ENCODE measurements at regions not wholly inside any gene's neighbourhood (a gene's known extent, or its start where the extent isn't known, plus 50 kb on each side); places are given as distances from the start of the nearest gene placed in this dataset.

GRCh38 chr20:40900666-40901215, 127.9 kb upstream of the TOP1 start:
- no peak overlapping the region for H3K4me3 ChIP-seq (replicated peaks in 1 of 2; ENCODE audit: low read depth in 1 of 2, low read length in 2 of 2)
- RAD21 ChIA-PET (ENCODE audit: low non-redundant PET in 1 of 2, low total read pairs in 2 of 2, uncharacterized antibody in 2 of 2, unreplicated experiment in 2 of 2): no interaction called here
- no TSS peak for BruUV-seq (replicated peaks)

More at GRCh38 chr20:40900666-40901215, 127.9 kb upstream of the TOP1 start:
- Histone ChIP-seq H3K9me2 (ENCODE audit: insufficient read depth) (no peaks in the 10 kb centered on the region), H3K36me3 (ENCODE audit: control insufficient read depth in 1 of 2, insufficient read depth in 2 of 2, low read length in 2 of 2) (no peaks in the 10 kb centered on the region), H3K9me3 (ENCODE audit: control insufficient read depth in 1 of 2, insufficient read depth in 1 of 2, low read depth in 1 of 2, low read length in 2 of 2) (no peaks in the 10 kb centered on the region), H2AFZ (ENCODE audit: low read depth, low read length, poor library complexity, severe bottlenecking) (no peak overlapping the region), H3K4me2 (ENCODE audit: low read length) (no peak overlapping the region), H3K4me1 (ENCODE audit: control insufficient read depth in 1 of 2, insufficient read depth in 2 of 2, low read length in 2 of 2) (no peaks in the 10 kb centered on the region), H3K27ac (ENCODE audit: low read depth, low read length) (no peak overlapping the region), H3K79me2 (ENCODE audit: insufficient read depth, low read length) (no peaks in the 10 kb centered on the region), H3K9ac (ENCODE audit: low read length) (no peak overlapping the region), H3K27me3 (ENCODE audit: insufficient read depth, low read length) (no peaks in the 10 kb centered on the region), H4K20me1 (ENCODE audit: insufficient read depth) (no peaks in the 10 kb centered on the region)
- DNase-seq (ENCODE audit: low read depth, low spot score): no peak
- intact Hi-C loops (cut with micrococcal nuclease): no loop called here
- ATAC-seq: no peak
- TF ChIP-seq EZH2phosphoT487 (IDR thresholded peaks at IDR 0.05; ENCODE audit: borderline replicate concordance) (no peak), ZFX (IDR thresholded peaks at IDR 0.05) (no peak), CTCF (IDR thresholded peaks at IDR 0.05 in 2 of 3, conservative IDR thresholded peaks at IDR 0.05 in 1 of 3; ENCODE audit: borderline replicate concordance in 1 of 3, insufficient read depth in 1 of 3, low read depth in 2 of 3, low read length in 2 of 3) (no peak), POLR2AphosphoS5 (IDR thresholded peaks at IDR 0.05; ENCODE audit: low read depth, low read length) (no peak), CBX3 (IDR thresholded peaks at IDR 0.05; ENCODE audit: low read depth) (no peak), CEBPB (IDR thresholded peaks at IDR 0.05; ENCODE audit: low read depth) (no peak), SRF (IDR thresholded peaks at IDR 0.05; ENCODE audit: low read depth) (no peak), ZNF274 (IDR thresholded peaks at IDR 0.05; ENCODE audit: low read depth, low read length) (no peak), TCF7L2 (IDR thresholded peaks at IDR 0.05; ENCODE audit: borderline replicate concordance, extremely low read depth, insufficient read depth, insufficient read length) (no peak), RAD21 (IDR thresholded peaks at IDR 0.05; ENCODE audit: low read depth) (no peak), JUND (IDR thresholded peaks at IDR 0.05) (no peak)
- TF ChIP-seq, protein P1, sequence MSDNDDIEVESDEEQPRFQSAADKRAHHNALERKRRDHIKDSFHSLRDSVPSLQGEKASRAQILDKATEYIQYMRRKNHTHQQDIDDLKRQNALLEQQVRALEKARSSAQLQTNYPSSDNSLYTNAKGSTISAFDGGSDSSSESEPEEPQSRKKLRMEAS (IDR thresholded peaks at IDR 0.05): no peak
- TF ChIP-seq, protein P2, sequence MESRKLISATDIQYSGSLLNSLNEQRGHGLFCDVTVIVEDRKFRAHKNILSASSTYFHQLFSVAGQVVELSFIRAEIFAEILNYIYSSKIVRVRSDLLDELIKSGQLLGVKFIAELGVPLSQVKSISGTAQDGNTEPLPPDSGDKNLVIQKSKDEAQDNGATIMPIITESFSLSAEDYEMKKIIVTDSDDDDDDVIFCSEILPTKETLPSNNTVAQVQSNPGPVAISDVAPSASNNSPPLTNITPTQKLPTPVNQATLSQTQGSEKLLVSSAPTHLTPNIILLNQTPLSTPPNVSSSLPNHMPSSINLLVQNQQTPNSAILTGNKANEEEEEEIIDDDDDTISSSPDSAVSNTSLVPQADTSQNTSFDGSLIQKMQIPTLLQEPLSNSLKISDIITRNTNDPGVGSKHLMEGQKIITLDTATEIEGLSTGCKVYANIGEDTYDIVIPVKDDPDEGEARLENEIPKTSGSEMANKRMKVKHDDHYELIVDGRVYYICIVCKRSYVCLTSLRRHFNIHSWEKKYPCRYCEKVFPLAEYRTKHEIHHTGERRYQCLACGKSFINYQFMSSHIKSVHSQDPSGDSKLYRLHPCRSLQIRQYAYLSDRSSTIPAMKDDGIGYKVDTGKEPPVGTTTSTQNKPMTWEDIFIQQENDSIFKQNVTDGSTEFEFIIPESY (IDR thresholded peaks at IDR 0.05; ENCODE audit: extremely low read depth, insufficient replicate concordance, low read length): no peak
- ChIA-PET POLR2A (no interaction called here), CTCF (no interaction called here)
